ENCODE measurements at regions not wholly inside any gene's neighbourhood (a gene's known extent, or its start where the extent isn't known, plus 50 kb on each side); places are given as distances from the start of the nearest gene placed in this dataset.

DNA sequence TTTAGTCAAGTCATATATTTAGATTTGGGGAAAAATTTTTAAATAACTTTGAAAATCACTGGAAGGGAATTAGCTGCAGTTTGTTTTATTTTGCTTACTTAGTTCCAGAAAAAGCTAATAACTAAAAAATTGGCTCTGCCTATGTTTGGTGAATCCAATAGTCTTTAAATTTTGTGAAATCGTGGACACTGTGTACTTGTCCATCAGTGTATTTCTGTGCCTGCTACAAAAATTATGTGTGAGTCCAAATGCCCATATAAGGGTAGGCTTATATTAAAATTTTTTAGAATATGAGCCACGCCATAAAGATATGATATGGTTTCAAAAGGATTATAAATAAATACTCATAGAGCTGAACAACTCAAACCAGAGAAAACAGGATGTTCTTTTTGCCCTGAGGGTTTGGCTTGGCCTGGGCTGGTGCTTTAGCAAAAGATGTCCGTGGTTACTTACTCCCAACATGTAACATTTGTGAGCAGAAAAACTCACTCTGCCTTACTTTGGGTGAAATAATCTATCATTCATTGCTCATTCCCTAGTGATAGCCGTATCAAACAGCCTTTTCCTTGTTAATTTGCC, 133.2 kb upstream of the PRLR start:
- no peak for TF ChIP-seq RAD21 (IDR thresholded peaks at IDR 0.05; ENCODE audit: low read length)
- no peak for TF ChIP-seq POLR2A (IDR thresholded peaks at IDR 0.05; ENCODE audit: low read depth, low read length)
- TF ChIP-seq MXI1 (IDR thresholded peaks at IDR 0.05; ENCODE audit: borderline replicate concordance, low read depth, low read length) = no peak

Data from IMR-90 (cell line).